SK-N-SH treated with all-trans-retinoic acid at 6 μM for 48 hours (cell line): ENCODE measurements at regions not wholly inside any gene's neighbourhood (a gene's known extent, or its start where the extent isn't known, plus 50 kb on each side); places are given as distances from the start of the nearest gene placed in this dataset.

Experiments used
- CSDC2 ChIP-seq: fragments of 250-450 bp; sonication (Bioruptor Pico); IDR thresholded peaks from 2 replicates; pipeline ENCODE4 v1.5.0; 2020; ENCODE audit warnings: mild to moderate bottlenecking, moderate library complexity
- ZFP30 ChIP-seq: fragments of 450-650 bp; formaldehyde crosslinking; IDR thresholded peaks from 2 replicates; pipeline ENCODE4 v1.5.0; 2022; ENCODE audit warnings: mild to moderate bottlenecking, moderate library complexity
- ZNF565 ChIP-seq: fragments of 450-650 bp; formaldehyde crosslinking; conservative IDR thresholded peaks from 2 replicates; pipeline ENCODE4 v1.5.0; 2020; ENCODE audit warnings: low read depth, mild to moderate bottlenecking, moderate library complexity
- TF ChIP-seq, protein P1 (sequence below): fragments of 250-450 bp; sonication (Bioruptor Pico); IDR thresholded peaks from 2 replicates; pipeline ENCODE4 v1.8.0; 2020; ENCODE audit warnings: mild to moderate bottlenecking, moderate library complexity, borderline replicate concordance
- TF ChIP-seq, protein P2 (sequence below): fragments of 250-450 bp; sonication (Bioruptor Pico); IDR thresholded peaks from 2 replicates; pipeline ENCODE4 v1.5.1; 2020; ENCODE audit warnings: low read depth, mild to moderate bottlenecking, moderate library complexity

DNA sequence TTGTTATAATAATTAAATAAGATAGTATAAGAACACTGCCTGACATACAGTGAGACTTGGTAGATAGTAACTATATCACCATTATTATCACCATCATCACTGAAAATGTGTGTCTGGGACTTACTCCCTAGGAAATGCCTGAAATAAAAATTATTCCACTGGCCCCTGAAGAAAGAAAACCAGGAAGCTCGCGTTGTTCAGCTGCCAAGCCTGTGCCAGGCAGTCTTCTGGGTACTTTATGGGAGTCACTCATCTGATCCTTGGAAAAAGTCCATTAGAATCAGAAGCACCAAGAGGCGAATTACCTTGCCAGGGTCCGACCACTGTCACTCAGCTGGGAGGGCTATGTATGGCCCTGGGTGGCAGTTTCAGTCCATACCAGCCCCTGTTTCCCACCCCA, 220.3 kb upstream of the TPM1 start:
- no peak for TF ChIP-seq ZFP30 (CRISPR knock-in tag)
- TF ChIP-seq ZNF565 (CRISPR knock-in tag) = no peak
- no peak for TF ChIP-seq CSDC2 (CRISPR knock-in tag)
- TF ChIP-seq, protein P1, sequence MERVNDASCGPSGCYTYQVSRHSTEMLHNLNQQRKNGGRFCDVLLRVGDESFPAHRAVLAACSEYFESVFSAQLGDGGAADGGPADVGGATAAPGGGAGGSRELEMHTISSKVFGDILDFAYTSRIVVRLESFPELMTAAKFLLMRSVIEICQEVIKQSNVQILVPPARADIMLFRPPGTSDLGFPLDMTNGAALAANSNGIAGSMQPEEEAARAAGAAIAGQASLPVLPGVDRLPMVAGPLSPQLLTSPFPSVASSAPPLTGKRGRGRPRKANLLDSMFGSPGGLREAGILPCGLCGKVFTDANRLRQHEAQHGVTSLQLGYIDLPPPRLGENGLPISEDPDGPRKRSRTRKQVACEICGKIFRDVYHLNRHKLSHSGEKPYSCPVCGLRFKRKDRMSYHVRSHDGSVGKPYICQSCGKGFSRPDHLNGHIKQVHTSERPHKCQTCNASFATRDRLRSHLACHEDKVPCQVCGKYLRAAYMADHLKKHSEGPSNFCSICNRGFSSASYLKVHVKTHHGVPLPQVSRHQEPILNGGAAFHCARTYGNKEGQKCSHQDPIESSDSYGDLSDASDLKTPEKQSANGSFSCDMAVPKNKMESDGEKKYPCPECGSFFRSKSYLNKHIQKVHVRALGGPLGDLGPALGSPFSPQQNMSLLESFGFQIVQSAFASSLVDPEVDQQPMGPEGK (CRISPR knock-in tag) = no peak
- TF ChIP-seq, protein P2, sequence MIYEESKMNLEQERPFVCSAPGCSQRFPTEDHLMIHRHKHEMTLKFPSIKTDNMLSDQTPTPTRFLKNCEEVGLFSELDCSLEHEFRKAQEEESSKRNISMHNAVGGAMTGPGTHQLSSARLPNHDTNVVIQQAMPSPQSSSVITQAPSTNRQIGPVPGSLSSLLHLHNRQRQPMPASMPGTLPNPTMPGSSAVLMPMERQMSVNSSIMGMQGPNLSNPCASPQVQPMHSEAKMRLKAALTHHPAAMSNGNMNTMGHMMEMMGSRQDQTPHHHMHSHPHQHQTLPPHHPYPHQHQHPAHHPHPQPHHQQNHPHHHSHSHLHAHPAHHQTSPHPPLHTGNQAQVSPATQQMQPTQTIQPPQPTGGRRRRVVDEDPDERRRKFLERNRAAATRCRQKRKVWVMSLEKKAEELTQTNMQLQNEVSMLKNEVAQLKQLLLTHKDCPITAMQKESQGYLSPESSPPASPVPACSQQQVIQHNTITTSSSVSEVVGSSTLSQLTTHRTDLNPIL (CRISPR knock-in tag) = no peak
